RWPE2 (cell line): ENCODE measurements at regions not wholly inside any gene's neighbourhood (a gene's known extent, or its start where the extent isn't known, plus 50 kb on each side); places are given as distances from the start of the nearest gene placed in this dataset.

Experiments
- ATAC-seq: fragments of 200-7000 bp; cut with Tn5 transposase; 3 replicates; pipeline ENCODE4 v1.9.1; 2021; ENCODE audit warnings: low read depth
- DNase-seq: peaks from one replicate; pipeline ENCODE4 v3.0.0-alpha.2; 2020; ENCODE audit warnings: low spot score
- H3K27ac ChIP-seq: fragments of 450-650 bp; 2 replicates; pipeline ENCODE4 v1.5.1; 2017; ENCODE audit warnings: mild to moderate bottlenecking; ENCODE audit not compliant: poor library complexity, severe bottlenecking
- H3K27me3 ChIP-seq: fragments of 250-450 bp; sonication (Bioruptor Pico); 2 replicates; pipeline ENCODE4 v1.5.1; 2021; ENCODE audit warnings: mild to moderate bottlenecking, moderate library complexity; ENCODE audit not compliant: insufficient read depth, poor library complexity, severe bottlenecking
- H3K36me3 ChIP-seq: fragments of 250-450 bp; sonication (Bioruptor Pico); 2 replicates; pipeline ENCODE4 v1.5.1; 2020; ENCODE audit warnings: low read depth, mild to moderate bottlenecking, moderate library complexity
- H3K4me1 ChIP-seq: fragments of 250-450 bp; sonication (Bioruptor Pico); 2 replicates; pipeline ENCODE4 v1.5.1; 2021; ENCODE audit warnings: mild to moderate bottlenecking, moderate library complexity; ENCODE audit not compliant: insufficient read depth, poor library complexity, severe bottlenecking
- H3K4me3 ChIP-seq: fragments of 250-450 bp; sonication (Bioruptor Pico); 2 replicates; pipeline ENCODE4 v1.5.1; 2021; ENCODE audit warnings: mild to moderate bottlenecking, moderate library complexity; ENCODE audit not compliant: severe bottlenecking
- H3K9me3 ChIP-seq: fragments of 250-450 bp; sonication (Bioruptor Pico); 2 replicates; pipeline ENCODE4 v1.5.1; 2021; ENCODE audit warnings: mild to moderate bottlenecking, moderate library complexity; ENCODE audit not compliant: severe bottlenecking
- TF ChIP-seq, protein P1 (sequence below): fragments of 450-650 bp; IDR thresholded peaks from one replicate; pipeline ENCODE4 v1.5.1; 2017; ENCODE audit warnings: mild to moderate bottlenecking, moderate library complexity; ENCODE audit not compliant: poor library complexity, severe bottlenecking

DNA sequence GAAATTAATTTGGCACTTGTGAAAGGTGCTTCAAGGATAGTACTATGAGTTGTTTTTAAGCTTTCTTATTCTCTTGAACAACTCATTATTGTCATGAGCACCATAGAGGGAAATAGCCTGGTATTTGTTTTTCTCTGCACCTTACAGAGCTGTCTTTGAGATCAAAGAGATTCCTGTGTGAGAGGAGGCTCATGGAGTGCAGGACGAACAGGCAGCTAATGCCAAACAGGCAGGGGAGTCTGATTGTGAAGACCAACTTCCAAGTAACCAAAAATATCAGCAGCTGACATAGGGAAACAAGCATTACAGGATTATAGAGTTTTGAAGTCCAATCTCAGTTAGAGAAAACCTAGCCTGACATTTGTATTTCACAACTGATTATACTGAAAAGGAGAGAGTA is 110.6 kb upstream of the TENT5A start:
- Histone ChIP-seq H3K4me3 (no peak overlapping the region), H3K27me3 (no peaks in the 10 kb centered on the region), H3K27ac (no peak overlapping the region), H3K9me3 (no peaks in the 10 kb centered on the region), H3K4me1 (no peaks in the 10 kb centered on the region), H3K36me3 (no peaks in the 10 kb centered on the region)
- DNase-seq (no peak), ATAC-seq (no peak)
- TF ChIP-seq, protein P1, sequence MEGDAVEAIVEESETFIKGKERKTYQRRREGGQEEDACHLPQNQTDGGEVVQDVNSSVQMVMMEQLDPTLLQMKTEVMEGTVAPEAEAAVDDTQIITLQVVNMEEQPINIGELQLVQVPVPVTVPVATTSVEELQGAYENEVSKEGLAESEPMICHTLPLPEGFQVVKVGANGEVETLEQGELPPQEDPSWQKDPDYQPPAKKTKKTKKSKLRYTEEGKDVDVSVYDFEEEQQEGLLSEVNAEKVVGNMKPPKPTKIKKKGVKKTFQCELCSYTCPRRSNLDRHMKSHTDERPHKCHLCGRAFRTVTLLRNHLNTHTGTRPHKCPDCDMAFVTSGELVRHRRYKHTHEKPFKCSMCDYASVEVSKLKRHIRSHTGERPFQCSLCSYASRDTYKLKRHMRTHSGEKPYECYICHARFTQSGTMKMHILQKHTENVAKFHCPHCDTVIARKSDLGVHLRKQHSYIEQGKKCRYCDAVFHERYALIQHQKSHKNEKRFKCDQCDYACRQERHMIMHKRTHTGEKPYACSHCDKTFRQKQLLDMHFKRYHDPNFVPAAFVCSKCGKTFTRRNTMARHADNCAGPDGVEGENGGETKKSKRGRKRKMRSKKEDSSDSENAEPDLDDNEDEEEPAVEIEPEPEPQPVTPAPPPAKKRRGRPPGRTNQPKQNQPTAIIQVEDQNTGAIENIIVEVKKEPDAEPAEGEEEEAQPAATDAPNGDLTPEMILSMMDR: no peak

DNA sequence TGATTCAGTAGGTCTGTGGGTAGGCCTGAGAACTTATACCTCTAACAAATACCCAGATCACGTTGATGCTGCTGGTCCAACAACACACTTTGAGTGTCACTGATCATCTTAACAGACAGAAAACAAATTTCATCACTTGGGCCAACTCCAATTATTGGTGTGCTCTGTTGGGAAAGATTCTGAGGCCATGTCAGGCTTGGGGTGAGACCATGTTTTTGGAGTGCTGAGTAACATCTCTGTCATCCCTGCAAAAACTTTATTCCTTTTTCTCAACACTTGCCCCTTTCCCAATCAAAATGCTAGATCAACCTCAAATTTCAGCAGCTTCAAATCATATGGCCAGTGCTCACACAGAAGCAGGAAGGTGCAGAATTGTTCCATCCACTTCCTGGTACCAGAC is 108.8 kb upstream of the TENT5A start:
- TF ChIP-seq, protein P1: no peak

DNA sequence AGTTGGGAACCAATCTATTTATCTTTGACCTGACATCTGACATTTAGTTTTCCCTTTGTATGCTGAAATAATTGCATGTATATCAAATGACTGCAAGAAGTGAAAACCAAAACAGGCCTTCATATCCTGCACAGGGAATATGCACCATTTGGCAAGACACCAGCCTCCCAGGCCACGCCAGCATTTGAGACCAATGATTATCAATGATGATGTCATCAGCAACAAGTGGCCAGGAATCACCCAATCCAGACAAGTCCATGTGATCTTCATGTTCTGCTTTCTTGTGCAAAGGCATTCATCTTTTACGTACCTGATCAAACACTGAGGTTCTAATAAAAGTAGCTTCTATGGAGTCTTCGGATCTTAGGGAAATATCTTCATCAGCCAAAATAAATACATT is 107.4 kb upstream of the TENT5A start:
- DNase-seq: no peak

More for the DNA sequence above, 108.8 kb upstream of the TENT5A start:
- no peak overlapping the region for H3K27ac ChIP-seq
- DNase-seq: no peak
- no peak overlapping the region for H3K4me3 ChIP-seq
- H3K27me3 ChIP-seq: no peaks in the 10 kb centered on the region
- H3K9me3 ChIP-seq: no peaks in the 10 kb centered on the region
- no peaks in the 10 kb centered on the region for H3K36me3 ChIP-seq
- no peaks in the 10 kb centered on the region for H3K4me1 ChIP-seq
- no peak for ATAC-seq

DNA sequence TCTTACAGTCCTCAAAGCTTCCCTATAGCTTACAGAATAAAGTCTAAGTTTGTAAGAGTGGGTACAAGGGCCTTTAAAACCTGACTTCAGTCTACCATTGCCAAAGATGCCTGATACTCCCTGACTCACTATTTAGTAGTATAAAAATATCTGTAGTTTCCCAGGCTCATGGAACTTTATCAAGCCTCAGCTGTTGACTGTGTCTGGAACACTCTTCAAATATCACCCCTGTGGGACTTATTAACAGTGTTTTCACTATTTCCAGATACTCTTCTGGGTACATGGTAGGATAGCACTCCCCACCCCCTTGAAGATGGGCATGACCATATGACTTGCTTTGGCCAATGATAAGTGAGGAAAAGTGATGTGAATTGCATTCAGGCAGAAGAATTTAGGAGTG is 105.3 kb upstream of the TENT5A start:
- Histone ChIP-seq H3K36me3 (no peaks in the 10 kb centered on the region), H3K27me3 (no peaks in the 10 kb centered on the region), H3K27ac (no peak overlapping the region), H3K4me3 (no peak overlapping the region), H3K9me3 (no peaks in the 10 kb centered on the region), H3K4me1 (no peaks in the 10 kb centered on the region)
- ATAC-seq: no peak
- DNase-seq: no peak
- TF ChIP-seq, protein P1: no peak

More for the DNA sequence above, 107.4 kb upstream of the TENT5A start:
- ATAC-seq: no peak
- Histone ChIP-seq H3K4me1 (no peaks in the 10 kb centered on the region), H3K27ac (no peak overlapping the region), H3K36me3 (no peaks in the 10 kb centered on the region), H3K27me3 (no peaks in the 10 kb centered on the region), H3K4me3 (no peak overlapping the region), H3K9me3 (no peaks in the 10 kb centered on the region)
- TF ChIP-seq, protein P1: no peak

DNA sequence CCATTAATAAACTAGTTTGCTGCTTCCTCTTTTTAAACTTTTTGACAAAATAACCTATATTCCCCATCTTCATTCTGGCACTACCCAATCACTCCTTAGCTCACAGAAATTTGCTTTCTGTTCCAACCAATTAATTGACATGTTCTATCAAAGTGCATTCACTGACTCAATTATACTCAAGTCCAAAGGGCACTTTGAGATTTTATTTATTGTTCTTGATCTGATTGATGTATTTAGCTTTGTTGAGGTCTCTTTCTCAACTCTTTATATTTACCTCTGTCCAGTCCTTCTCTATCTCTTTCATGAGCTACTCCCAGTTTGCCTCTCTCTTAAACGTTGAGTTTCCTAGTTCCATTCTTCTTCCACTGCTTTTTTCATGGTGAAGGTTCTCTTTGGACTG is 104.4 kb upstream of the TENT5A start:
- DNase-seq (no peak), ATAC-seq (no peak)
- no peaks in the 10 kb centered on the region for H3K36me3 ChIP-seq
- H3K9me3 ChIP-seq: no peaks in the 10 kb centered on the region
- H3K27ac ChIP-seq: no peak overlapping the region
- no peaks in the 10 kb centered on the region for H3K27me3 ChIP-seq
- H3K4me1 ChIP-seq: no peaks in the 10 kb centered on the region
- H3K4me3 ChIP-seq: no peak overlapping the region
- TF ChIP-seq, protein P1: no peak
